Psoas muscle (tissue), 7 donors: ENCODE measurements at regions not wholly inside any gene's neighbourhood (a gene's known extent, or its start where the extent isn't known, plus 50 kb on each side); places are given as distances from the start of the nearest gene placed in this dataset.

Experiments
- ATAC-seq, 4 donors: fragments of 200-7000 bp; cut with Tn5 transposase; one replicate each; pipeline ENCODE4 v1.9.1; 2020; ENCODE audit warnings: moderate library complexity in 3 of 4, mild to moderate bottlenecking in 2 of 4
- DNase-seq, 2 donors: peaks; one replicate each; pipeline ENCODE4 v3.0.0-alpha.2; 2020
- H3K27ac ChIP-seq: fragments of 200-600 bp; one replicate; pipeline ENCODE4 v1.8.0; 2022
- H3K27me3 ChIP-seq, 3 donors: fragments of 200-600 bp in 1 of 3; one replicate each; pipeline versions ENCODE4 v1.6.1 to v1.8.0; 2013 to 2022; ENCODE audit warnings: low read length in 2 of 3, mild to moderate bottlenecking in 2 of 3, moderate library complexity in 1 of 3; ENCODE audit not compliant: insufficient read depth in 3 of 3
- H3K36me3 ChIP-seq, 2 donors: fragments of 200-600 bp in 1 of 2; one replicate each; pipeline versions ENCODE4 v1.6.1 to v1.8.0; 2013 to 2022; ENCODE audit warnings: low read depth in 1 of 2, mild to moderate bottlenecking in 1 of 2, moderate library complexity in 1 of 2; ENCODE audit not compliant: insufficient read depth in 1 of 2
- H3K4me1 ChIP-seq: fragments of 200-600 bp; one replicate; pipeline ENCODE4 v1.8.0; 2022
- H3K4me3 ChIP-seq: fragments of 200-600 bp; one replicate; pipeline ENCODE4 v1.8.0; 2022; ENCODE audit warnings: mild to moderate bottlenecking
- H3K9me3 ChIP-seq: fragments of 200-600 bp; one replicate; pipeline ENCODE4 v1.8.0; 2022
- WGBS, 3 donors: extraction: QIAGEN DNeasy Blood & Tissue Kit; methylation state at CpG; one replicate each; pipeline versions ENCODE4 v1.1.6 to v1.1.7; 2013; 5-methylcytosine and 5-hydroxymethylcytosine counted together
- intact Hi-C, 2 donors: fragments of 100-400 bp; cut with DNase I; formaldehyde crosslinking; loops; one replicate each; pipeline versions ENCODE4 v1.11.0 to v1.14.2; 2022
- TF ChIP-seq, protein P1 (sequence below): fragments of 200-600 bp; IDR thresholded peaks from one replicate; pipeline ENCODE4 v1.8.0; 2022; ENCODE audit warnings: antibody characterized with exemption
- donor health status: healthy with polysubstance abuse.
- donor health status: DM: no; HTN: no; CAD: no; lungs with moderate emphysema.
- donor health status: Bipolar disorder and iron deficiency.
- donor health status: healthy.
- donor health status: DM: yes; HTN: yes; CAD: no.
- donor health status: DM: no; HTN: no; CAD: no.
- donor health status: DM: yes; HTN: yes; CAD: no.

DNA sequence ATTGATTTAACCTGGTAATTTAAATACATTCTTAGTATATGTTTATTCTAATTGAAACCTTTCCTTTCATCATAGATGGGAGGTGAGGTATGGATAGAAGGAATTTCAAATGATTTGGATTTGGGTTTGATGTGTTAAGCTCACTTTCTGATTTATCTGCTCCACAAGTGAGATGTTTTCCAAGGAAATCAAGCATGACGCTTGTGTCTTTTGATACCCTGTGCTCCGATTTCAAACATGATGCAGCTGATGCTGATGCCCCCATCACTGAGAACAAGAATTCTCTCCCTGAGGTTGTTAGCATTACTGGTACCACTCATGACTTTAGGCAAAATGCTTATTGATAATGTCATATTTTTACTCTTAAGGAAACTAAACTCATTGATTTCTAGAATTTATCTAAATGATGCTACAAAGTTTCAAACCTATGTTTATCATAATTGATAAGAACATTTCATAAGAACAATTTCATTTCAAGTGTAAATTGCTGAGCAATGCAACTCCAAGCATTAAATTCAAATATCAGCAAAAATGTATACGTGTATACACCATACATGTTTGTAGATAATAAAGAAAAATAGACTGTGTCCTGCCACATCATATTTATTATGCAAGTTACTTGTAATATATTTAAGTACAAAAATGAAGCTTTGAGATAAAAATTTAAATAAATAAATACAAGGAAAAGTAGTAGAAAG lies 75.5 kb upstream of the LRIG3 start:
- no peaks in the 10 kb centered on the region for H3K4me1 ChIP-seq
- no peak for DNase-seq
- no peaks in the 10 kb centered on the region for H3K36me3 ChIP-seq
- no peak for ATAC-seq
- H3K9me3 ChIP-seq, result no peaks in the 10 kb centered on the region
- H3K4me3 ChIP-seq, result no peak overlapping the region
- intact Hi-C loops, result no loop called here
- H3K27me3 ChIP-seq, result no peaks in the 10 kb centered on the region
- TF ChIP-seq, protein P1, sequence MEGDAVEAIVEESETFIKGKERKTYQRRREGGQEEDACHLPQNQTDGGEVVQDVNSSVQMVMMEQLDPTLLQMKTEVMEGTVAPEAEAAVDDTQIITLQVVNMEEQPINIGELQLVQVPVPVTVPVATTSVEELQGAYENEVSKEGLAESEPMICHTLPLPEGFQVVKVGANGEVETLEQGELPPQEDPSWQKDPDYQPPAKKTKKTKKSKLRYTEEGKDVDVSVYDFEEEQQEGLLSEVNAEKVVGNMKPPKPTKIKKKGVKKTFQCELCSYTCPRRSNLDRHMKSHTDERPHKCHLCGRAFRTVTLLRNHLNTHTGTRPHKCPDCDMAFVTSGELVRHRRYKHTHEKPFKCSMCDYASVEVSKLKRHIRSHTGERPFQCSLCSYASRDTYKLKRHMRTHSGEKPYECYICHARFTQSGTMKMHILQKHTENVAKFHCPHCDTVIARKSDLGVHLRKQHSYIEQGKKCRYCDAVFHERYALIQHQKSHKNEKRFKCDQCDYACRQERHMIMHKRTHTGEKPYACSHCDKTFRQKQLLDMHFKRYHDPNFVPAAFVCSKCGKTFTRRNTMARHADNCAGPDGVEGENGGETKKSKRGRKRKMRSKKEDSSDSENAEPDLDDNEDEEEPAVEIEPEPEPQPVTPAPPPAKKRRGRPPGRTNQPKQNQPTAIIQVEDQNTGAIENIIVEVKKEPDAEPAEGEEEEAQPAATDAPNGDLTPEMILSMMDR, result no peak
- H3K27ac ChIP-seq, result no peak overlapping the region
- 67 to 76% (median 75%) methylated on average over 3 of the region's 3 CpGs for WGBS, 3 donors

DNA sequence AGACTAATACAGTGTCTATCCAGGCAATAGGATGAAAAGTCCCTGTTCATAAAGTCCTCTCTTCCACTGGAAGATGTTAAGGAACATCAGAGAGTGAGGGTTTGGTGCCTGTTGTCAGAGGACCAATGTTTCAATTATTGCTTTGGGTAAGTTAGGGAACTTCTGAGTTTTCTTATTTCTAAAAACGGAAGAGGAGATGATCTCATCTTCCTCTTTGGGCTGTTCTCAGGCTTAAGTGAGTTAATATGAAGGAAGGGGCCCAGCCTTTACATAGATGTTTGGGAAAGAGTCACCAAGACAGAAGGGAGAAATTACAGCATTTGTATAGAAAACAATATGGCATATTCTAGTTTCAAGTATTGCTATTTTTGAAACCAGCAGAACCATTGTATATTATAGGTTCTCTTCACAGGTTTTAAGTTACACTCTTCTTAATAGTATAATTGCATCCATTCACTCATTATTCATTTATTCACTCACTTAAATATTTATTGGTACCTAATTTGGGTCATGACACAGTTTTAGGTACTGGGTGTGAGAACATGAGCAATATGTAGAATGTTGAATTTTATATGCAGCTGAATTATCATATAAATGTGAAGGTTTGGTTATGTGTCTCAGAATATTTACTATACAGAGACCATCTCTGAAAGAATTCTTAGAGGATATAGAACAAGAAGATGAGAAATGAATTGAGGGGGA lies 68.5 kb upstream of the LRIG3 start:
- ATAC-seq (no peak), DNase-seq (no peak)
- Histone ChIP-seq H3K4me1 (no peaks in the 10 kb centered on the region), H3K9me3 (peaks cover 3% of the 10 kb centered on the region), H3K4me3 (no peak overlapping the region), H3K27me3 (no peaks in the 10 kb centered on the region), H3K36me3 (no peaks in the 10 kb centered on the region), H3K27ac (no peak overlapping the region)
- TF ChIP-seq, protein P1, result no peak
- intact Hi-C loops, result no loop called here
- WGBS, 3 donors, result 62 to 94% (median 85%) methylated on average over 1 of the region's 1 CpG

DNA sequence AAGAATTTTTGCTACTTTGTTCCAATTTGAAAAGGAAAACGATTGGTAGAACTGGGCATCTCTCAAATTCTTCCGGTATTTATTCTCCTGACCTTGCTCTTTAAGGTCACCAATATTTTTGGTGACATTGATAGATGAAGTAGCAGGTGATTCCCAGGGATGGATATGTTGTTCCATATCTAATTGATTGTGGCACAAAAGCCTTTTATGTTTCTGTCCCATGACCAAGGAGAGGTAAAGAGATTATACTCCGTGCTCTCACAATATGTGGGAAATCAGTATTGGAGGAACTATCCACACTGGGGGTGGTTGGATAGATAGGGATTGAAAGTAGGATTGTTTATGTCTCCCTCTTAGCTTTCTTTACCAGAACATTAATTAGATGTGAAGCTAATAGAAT lies 61.7 kb upstream of the LRIG3 start:
- no peaks in the 10 kb centered on the region for H3K27me3 ChIP-seq
- TF ChIP-seq, protein P1, result no peak
- no peak overlapping the region for H3K27ac ChIP-seq
- DNase-seq (no peak), ATAC-seq (no peak)
- H3K36me3 ChIP-seq, result no peaks in the 10 kb centered on the region
- no peaks in the 10 kb centered on the region for H3K4me1 ChIP-seq
- 26 to 37% (median 30%) methylated on average over 3 of the region's 3 CpGs for WGBS, 3 donors
- intact Hi-C loops, result no loop called here
- no peak overlapping the region for H3K4me3 ChIP-seq
- H3K9me3 ChIP-seq, result no peaks in the 10 kb centered on the region

DNA sequence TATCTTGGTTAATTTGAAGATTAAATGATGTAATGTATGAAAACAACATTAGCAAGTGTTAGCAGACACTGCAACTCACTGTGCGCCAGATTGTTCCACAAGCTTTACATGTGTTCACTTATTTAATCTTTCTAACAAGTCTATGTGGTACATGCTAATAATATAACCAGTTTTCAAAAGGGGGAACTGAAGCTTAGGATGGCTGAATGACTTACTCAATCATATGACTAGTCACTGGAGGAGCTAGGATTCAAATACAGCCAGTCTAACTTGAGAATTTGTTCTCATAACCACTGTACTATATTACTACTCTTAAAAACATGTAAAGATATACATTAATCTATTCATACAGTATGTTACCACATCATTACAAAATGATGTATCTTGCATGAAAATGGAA lies 60.5 kb upstream of the LRIG3 start:
- TF ChIP-seq, protein P1, result no peak
- H3K4me1 ChIP-seq, result no peaks in the 10 kb centered on the region
- H3K27ac ChIP-seq, result no peak overlapping the region
- WGBS, 3 donors, result 98 to 100% (median 100%) methylated on average over 1 of the region's 1 CpG
- H3K4me3 ChIP-seq, result no peak overlapping the region
- no peaks in the 10 kb centered on the region for H3K27me3 ChIP-seq
- no peaks in the 10 kb centered on the region for H3K36me3 ChIP-seq
- DNase-seq (no peak), ATAC-seq (no peak)
- no peaks in the 10 kb centered on the region for H3K9me3 ChIP-seq
- intact Hi-C loops, result no loop called here
